SKM-1 treated with dmso at 0.1 percent for 144 hours (cell line): ENCODE measurements at regions not wholly inside any gene's neighbourhood (a gene's known extent, or its start where the extent isn't known, plus 50 kb on each side); places are given as distances from the start of the nearest gene placed in this dataset.

Experiments
- DNase-seq: peaks from one replicate; lab custom pipeline; 2025; ENCODE audit not compliant: unreplicated experiment; lab: John Stamatoyannopoulos, UW

- no peak for DNase-seq
Measured at GRCh38 chr11:71311928-71312510, 59.6 kb upstream of the SHANK2 start.

GRCh38 chr11:71311176-71311925 lies 59.0 kb upstream of the SHANK2 start:
- DNase-seq, result no peak

- DNase-seq, result no peak
Measured at GRCh38 chr11:71310184-71310583, 57.8 kb upstream of the SHANK2 start.

GRCh38 chr11:71309611-71310010 lies 57.2 kb upstream of the SHANK2 start:
- DNase-seq, result no peak

GRCh38 chr11:71309181-71309580 lies 56.8 kb upstream of the SHANK2 start:
- DNase-seq, result no peak

- DNase-seq, result no peak
Measured at GRCh38 chr11:71307811-71308645, 55.7 kb upstream of the SHANK2 start.

- no peak for DNase-seq
Measured at GRCh38 chr11:71305451-71306125, 53.2 kb upstream of the SHANK2 start.

- DNase-seq, result no peak
Measured at GRCh38 chr11:71305041-71305440, 52.7 kb upstream of the SHANK2 start.

GRCh38 chr11:71304491-71304890 lies 52.1 kb upstream of the SHANK2 start:
- no peak for DNase-seq

- DNase-seq, result no peak
Measured at GRCh38 chr11:71304045-71304444, 51.7 kb upstream of the SHANK2 start.

GRCh38 chr11:71302911-71303310 lies 50.5 kb upstream of the SHANK2 start:
- DNase-seq, result no peak

GRCh38 chr11:71302534-71302909 lies 50.1 kb upstream of the SHANK2 start:
- DNase-seq, result no peak
